ENCODE measurements at regions not wholly inside any gene's neighbourhood (a gene's known extent, or its start where the extent isn't known, plus 50 kb on each side); places are given as distances from the start of the nearest gene placed in this dataset.

- TF ChIP-seq POLR2AphosphoS5 (IDR thresholded peaks at IDR 0.05) = no peak
- TF ChIP-seq, protein P1, sequence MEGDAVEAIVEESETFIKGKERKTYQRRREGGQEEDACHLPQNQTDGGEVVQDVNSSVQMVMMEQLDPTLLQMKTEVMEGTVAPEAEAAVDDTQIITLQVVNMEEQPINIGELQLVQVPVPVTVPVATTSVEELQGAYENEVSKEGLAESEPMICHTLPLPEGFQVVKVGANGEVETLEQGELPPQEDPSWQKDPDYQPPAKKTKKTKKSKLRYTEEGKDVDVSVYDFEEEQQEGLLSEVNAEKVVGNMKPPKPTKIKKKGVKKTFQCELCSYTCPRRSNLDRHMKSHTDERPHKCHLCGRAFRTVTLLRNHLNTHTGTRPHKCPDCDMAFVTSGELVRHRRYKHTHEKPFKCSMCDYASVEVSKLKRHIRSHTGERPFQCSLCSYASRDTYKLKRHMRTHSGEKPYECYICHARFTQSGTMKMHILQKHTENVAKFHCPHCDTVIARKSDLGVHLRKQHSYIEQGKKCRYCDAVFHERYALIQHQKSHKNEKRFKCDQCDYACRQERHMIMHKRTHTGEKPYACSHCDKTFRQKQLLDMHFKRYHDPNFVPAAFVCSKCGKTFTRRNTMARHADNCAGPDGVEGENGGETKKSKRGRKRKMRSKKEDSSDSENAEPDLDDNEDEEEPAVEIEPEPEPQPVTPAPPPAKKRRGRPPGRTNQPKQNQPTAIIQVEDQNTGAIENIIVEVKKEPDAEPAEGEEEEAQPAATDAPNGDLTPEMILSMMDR (IDR thresholded peaks at IDR 0.05; ENCODE audit: poor library complexity, severe bottlenecking) = no peak
- no peak for TF ChIP-seq EZH2 (IDR thresholded peaks at IDR 0.05; ENCODE audit: borderline replicate concordance, insufficient read depth, low read length, poor library complexity, severe bottlenecking)
Measured at GRCh38 chr22:22178355-22178965, 66.1 kb upstream of the VPREB1 start.
